Suppressor macrophage (primary cell): ENCODE measurements at regions not wholly inside any gene's neighbourhood (a gene's known extent, or its start where the extent isn't known, plus 50 kb on each side); places are given as distances from the start of the nearest gene placed in this dataset.

Experiments used
- DNase-seq, 4 experiments: peaks; one replicate each; pipeline ENCODE4 v3.0.0-alpha.2; 2020 to 2022

GRCh38 chr5:167561796-167562195 lies 729.6 kb upstream of the WWC1 start:
- DNase-seq, result no peak

- no peak for DNase-seq
Observed at GRCh38 chr5:167564275-167564674, 727.2 kb upstream of the WWC1 start.

- DNase-seq, result no peak
Observed at GRCh38 chr5:167565189-167565954, 726.1 kb upstream of the WWC1 start.

GRCh38 chr5:167570431-167570830 lies 721.0 kb upstream of the WWC1 start:
- no peak for DNase-seq

- DNase-seq, result no peak
Observed at GRCh38 chr5:167571824-167572223, 719.6 kb upstream of the WWC1 start.

GRCh38 chr5:167573370-167574127 lies 717.9 kb upstream of the WWC1 start:
- DNase-seq, result no peak

GRCh38 chr5:167574464-167574863 lies 717.0 kb upstream of the WWC1 start:
- DNase-seq, result no peak

- DNase-seq, result no peak
Observed at GRCh38 chr5:167575330-167575729, 716.1 kb upstream of the WWC1 start.

- no peak for DNase-seq
Observed at GRCh38 chr5:167576126-167576525, 715.3 kb upstream of the WWC1 start.

- DNase-seq, result no peak
Observed at GRCh38 chr5:167576897-167577296, 714.5 kb upstream of the WWC1 start.

GRCh38 chr5:167577616-167578015 lies 713.8 kb upstream of the WWC1 start:
- no peak for DNase-seq

- no peak for DNase-seq
Observed at GRCh38 chr5:167578977-167579692, 712.3 kb upstream of the WWC1 start.

GRCh38 chr5:167579693-167580055 lies 711.8 kb upstream of the WWC1 start:
- no peak for DNase-seq

- no peak for DNase-seq
Observed at GRCh38 chr5:167580608-167581007, 710.8 kb upstream of the WWC1 start.

GRCh38 chr5:167582283-167582682 lies 709.2 kb upstream of the WWC1 start:
- no peak for DNase-seq

GRCh38 chr5:167582886-167583285 lies 708.6 kb upstream of the WWC1 start:
- no peak for DNase-seq

GRCh38 chr5:167585184-167585583 lies 706.3 kb upstream of the WWC1 start:
- no peak for DNase-seq

GRCh38 chr5:167587772-167588437 lies 703.5 kb upstream of the WWC1 start:
- no peak for DNase-seq

GRCh38 chr5:167592114-167592513 lies 699.3 kb upstream of the WWC1 start:
- no peak for DNase-seq

GRCh38 chr5:167593329-167594060 lies 698.0 kb upstream of the WWC1 start:
- no peak for DNase-seq

GRCh38 chr5:167594061-167594435 lies 697.4 kb upstream of the WWC1 start:
- DNase-seq, result no peak

- no peak for DNase-seq
Observed at GRCh38 chr5:167594750-167595149, 696.7 kb upstream of the WWC1 start.
